AG10803 (cell line): ENCODE measurements at regions not wholly inside any gene's neighbourhood (a gene's known extent, or its start where the extent isn't known, plus 50 kb on each side); places are given as distances from the start of the nearest gene placed in this dataset.
A peak's percentile ranks its signal among the peaks of the same experiment; 100 is the strongest.

ENCODE experiments used
- DNase-seq: peaks from one replicate; pipeline ENCODE4 v3.0.0; 2010; ENCODE audit warnings: low read depth
- H3K4me3 ChIP-seq: 2 replicates; pipeline ENCODE4 v1.5.1; 2011; ENCODE audit warnings: mild to moderate bottlenecking, low read length, control low read depth
- CTCF ChIP-seq: conservative IDR thresholded peaks from 2 replicates; pipeline ENCODE4 v1.5.1; 2011; ENCODE audit warnings: mild to moderate bottlenecking, low read length, control low read depth, inconsistent platforms

GRCh38 chr6:112781241-112781640, 434.1 kb downstream of the RFPL4B start:
- H3K4me3 ChIP-seq, result no peak overlapping the region
- peak; percentile 37 for DNase-seq
- peak; percentile 24; the same call in 1 of the 2 replicates for TF ChIP-seq CTCF

GRCh38 chr6:112785408-112785807, 438.3 kb downstream of the RFPL4B start:
- no peak overlapping the region for H3K4me3 ChIP-seq
- DNase-seq, result no peak
- TF ChIP-seq CTCF, result no peak

DNA sequence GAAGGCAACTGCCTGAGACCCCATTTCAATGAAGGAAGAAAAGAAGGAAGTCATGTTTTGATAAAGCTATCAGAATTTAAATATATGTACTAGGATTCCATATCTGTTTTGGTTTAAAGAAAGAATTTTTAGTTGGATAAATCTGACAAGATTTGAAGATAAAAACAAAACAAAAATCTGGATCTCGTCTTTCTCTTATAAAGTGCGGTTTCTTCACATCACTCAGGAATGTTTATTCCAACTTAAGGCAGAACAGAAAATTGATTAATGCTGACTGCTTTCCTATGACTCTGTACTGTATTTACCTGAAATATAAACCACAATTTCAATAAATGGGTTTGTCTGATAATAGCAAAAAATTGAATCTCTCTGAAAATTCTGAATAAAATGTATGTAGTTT, 439.7 kb downstream of the RFPL4B start:
- TF ChIP-seq CTCF, result no peak
- no peak for DNase-seq
- H3K4me3 ChIP-seq, result no peak overlapping the region

DNA sequence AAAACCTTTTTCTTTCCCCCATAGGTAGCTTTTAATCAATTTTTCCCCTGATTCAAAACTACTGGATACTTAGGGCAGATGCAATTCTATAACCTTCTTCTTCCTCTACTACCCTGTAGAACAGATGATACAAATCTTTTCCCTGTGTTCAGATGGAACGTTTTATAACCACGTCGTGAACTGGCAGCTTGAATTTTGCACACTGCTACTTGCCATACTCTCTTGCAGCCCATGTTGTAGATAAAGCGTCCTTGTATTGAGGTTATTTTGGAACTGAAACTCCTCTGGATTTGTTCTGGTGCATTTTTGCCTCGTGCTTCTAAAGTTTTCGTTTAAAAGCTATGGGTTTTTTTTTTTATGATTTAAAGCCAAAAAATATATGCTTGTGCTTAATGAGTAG, 440.2 kb downstream of the RFPL4B start:
- DNase-seq, result no peak
- H3K4me3 ChIP-seq, result no peak overlapping the region
- TF ChIP-seq CTCF, result no peak

GRCh38 chr6:112795316-112795715, 448.2 kb downstream of the RFPL4B start:
- DNase-seq, result no peak
- TF ChIP-seq CTCF, result no peak
- no peak overlapping the region for H3K4me3 ChIP-seq

DNA sequence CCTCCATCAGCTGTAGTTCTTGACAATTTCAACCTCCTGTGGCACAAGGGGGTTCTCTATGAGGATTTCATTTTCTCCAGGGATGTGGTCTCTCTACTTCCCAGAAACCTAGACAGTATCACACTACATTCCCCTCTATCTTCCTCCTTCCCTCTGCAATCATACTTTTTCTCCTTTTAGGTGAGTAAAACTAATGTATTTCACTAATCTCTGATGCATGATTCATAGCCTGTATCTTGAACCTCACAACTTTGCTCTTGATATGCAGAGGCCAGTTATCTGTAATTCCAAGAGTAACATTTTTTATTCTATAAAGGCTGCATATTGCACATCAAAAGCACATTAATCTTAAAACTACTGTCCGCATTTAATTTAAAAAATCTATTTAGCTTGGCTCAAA, 449.6 kb downstream of the RFPL4B start:
- TF ChIP-seq CTCF, result no peak
- no peak overlapping the region for H3K4me3 ChIP-seq
- no peak for DNase-seq

GRCh38 chr6:112799889-112800288, 452.8 kb downstream of the RFPL4B start:
- DNase-seq, result no peak
- TF ChIP-seq CTCF, result no peak
- H3K4me3 ChIP-seq, result no peak overlapping the region
